Omental fat pad (tissue), 3 donors: ENCODE measurements at regions not wholly inside any gene's neighbourhood (a gene's known extent, or its start where the extent isn't known, plus 50 kb on each side); places are given as distances from the start of the nearest gene placed in this dataset.

Source experiments
- ATAC-seq: fragments of 150-250 bp; one replicate; pipeline ENCODE4 v1.9.1; 2016; ENCODE audit warnings: mild to moderate bottlenecking, moderate library complexity; ENCODE audit not compliant: low FRiP score
- DNase-seq: peaks from one replicate; pipeline ENCODE4 v3.0.0-alpha.2; 2019; ENCODE audit warnings: low spot score
- TF ChIP-seq, protein P1 (sequence below), 3 donors: fragments of 450-650 bp; IDR thresholded peaks; one replicate each; pipeline ENCODE4 v1.5.1; 2016 to 2017; ENCODE audit warnings: antibody characterized with exemption in 3 of 3, mild to moderate bottlenecking in 3 of 3, moderate library complexity in 2 of 3

- TF ChIP-seq, protein P1, sequence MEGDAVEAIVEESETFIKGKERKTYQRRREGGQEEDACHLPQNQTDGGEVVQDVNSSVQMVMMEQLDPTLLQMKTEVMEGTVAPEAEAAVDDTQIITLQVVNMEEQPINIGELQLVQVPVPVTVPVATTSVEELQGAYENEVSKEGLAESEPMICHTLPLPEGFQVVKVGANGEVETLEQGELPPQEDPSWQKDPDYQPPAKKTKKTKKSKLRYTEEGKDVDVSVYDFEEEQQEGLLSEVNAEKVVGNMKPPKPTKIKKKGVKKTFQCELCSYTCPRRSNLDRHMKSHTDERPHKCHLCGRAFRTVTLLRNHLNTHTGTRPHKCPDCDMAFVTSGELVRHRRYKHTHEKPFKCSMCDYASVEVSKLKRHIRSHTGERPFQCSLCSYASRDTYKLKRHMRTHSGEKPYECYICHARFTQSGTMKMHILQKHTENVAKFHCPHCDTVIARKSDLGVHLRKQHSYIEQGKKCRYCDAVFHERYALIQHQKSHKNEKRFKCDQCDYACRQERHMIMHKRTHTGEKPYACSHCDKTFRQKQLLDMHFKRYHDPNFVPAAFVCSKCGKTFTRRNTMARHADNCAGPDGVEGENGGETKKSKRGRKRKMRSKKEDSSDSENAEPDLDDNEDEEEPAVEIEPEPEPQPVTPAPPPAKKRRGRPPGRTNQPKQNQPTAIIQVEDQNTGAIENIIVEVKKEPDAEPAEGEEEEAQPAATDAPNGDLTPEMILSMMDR (IDR thresholded peaks at IDR 0.05), result no peak
- no peak for DNase-seq
- ATAC-seq, result no peak
These were observed 64.7 kb upstream of the MACF1 start for GRCh38 chr1:39139723-39140360.

- ATAC-seq, result no peak
- TF ChIP-seq, protein P1 (IDR thresholded peaks at IDR 0.05), result no peak
- no peak for DNase-seq
These were observed 62.6 kb upstream of the MACF1 start for GRCh38 chr1:39141925-39142324.

- TF ChIP-seq, protein P1 (IDR thresholded peaks at IDR 0.05), result no peak
- DNase-seq (no peak), ATAC-seq (peak; percentile 35)
These were observed 62.0 kb upstream of the MACF1 start for GRCh38 chr1:39142401-39143060.

DNA sequence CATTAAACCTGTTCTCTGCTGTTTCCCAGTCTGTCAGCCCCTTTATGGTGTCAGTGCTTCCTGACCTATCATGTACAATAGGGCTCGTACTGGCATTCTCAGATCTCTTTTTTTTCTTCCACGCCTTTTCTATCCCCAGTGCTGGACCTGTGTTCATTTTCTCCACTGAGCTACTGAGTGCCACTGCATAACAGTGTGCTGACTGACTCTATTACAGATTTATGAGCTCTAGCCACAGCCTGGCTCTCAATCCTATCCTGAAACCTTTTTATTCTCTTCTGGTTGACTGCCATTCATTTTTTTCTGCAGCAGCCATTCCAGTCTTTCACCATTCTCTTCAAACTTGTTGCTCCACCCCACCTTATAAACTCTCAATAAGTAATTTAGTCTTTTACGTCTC is 59.6 kb upstream of the MACF1 start:
- TF ChIP-seq, protein P1 (IDR thresholded peaks at IDR 0.05), result no peak
- DNase-seq (no peak), ATAC-seq (no peak)

GRCh38 chr1:39145331-39145965 is 59.0 kb upstream of the MACF1 start:
- DNase-seq (no peak), ATAC-seq (no peak)
- TF ChIP-seq, protein P1 (IDR thresholded peaks at IDR 0.05), result no peak

GRCh38 chr1:39146681-39147080 is 57.8 kb upstream of the MACF1 start:
- ATAC-seq, result no peak

More at GRCh38 chr1:39146681-39147080, 57.8 kb upstream of the MACF1 start:
- no peak for DNase-seq
- TF ChIP-seq, protein P1 (IDR thresholded peaks at IDR 0.05), result no peak
